ENCODE measurements at regions not wholly inside any gene's neighbourhood (a gene's known extent, or its start where the extent isn't known, plus 50 kb on each side); places are given as distances from the start of the nearest gene placed in this dataset.
A peak's percentile ranks its signal among the peaks of the same experiment; 100 is the strongest.

DNA sequence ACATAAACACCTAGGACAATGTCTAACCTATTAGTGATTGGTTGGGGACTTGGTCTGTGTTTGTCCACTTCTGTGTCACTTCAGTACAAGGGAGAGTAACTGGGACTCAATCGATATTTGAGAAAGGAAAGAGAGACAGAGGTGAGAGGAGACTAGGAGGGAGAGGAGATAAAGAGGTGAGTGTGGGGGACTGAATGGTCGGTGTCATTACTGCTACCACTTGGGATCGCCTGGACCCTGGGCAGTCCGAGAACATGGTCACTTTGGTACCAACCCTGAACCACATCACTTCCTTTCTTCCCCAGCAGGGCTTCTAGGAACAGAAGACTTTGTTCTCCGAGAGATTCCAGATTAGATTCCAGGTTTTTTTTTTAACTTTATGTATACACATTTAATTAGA lies 63.7 kb downstream of the GPR6 start:
- H3K27ac ChIP-seq (replicated peaks) = no peak overlapping the region

DNA sequence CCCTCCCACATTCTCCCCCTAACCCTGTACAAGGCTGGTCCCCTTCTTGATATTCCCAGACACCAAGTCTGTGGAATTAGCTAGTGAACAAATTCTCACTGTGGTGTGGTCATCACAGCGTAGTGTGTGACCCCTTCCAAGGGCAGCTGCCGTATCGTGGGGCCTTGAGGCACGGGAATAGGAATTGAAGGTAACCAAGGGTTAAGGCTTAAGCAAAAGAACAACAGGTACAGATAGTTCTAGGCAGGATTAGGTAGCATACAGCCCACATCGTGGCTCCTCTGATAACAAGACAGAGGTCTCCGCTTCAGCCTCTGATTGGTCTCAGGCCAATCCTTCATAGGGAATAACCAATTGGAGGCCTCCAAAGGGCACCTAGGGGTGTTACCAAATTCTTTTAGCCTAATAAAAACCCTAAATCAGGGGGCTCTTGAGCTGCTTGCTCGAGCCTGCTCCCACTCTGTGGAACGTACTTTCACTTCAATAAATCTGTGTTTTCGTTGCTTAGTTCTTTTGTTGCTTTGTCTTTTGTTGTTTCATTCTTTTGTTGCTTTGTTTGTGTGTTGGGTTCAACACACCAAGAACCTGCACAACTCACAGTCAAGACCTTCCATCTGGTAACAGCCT lies 64.7 kb downstream of the GPR6 start:
- Histone ChIP-seq H3K4me3 (replicated peaks; ENCODE audit: insufficient read depth, low read length) (no peak overlapping the region), H3K27ac (replicated peaks) (no peak overlapping the region)
- TF ChIP-seq GABPA (IDR thresholded peaks at IDR 0.05; ENCODE audit: low read depth) = no peak
- TF ChIP-seq SPI1 (IDR thresholded peaks at IDR 0.05; ENCODE audit: borderline replicate concordance, low read depth) = no peak
- no peak for TF ChIP-seq POLR2AphosphoS5 (IDR thresholded peaks at IDR 0.05; ENCODE audit: low read depth)
- TF ChIP-seq, protein P1, sequence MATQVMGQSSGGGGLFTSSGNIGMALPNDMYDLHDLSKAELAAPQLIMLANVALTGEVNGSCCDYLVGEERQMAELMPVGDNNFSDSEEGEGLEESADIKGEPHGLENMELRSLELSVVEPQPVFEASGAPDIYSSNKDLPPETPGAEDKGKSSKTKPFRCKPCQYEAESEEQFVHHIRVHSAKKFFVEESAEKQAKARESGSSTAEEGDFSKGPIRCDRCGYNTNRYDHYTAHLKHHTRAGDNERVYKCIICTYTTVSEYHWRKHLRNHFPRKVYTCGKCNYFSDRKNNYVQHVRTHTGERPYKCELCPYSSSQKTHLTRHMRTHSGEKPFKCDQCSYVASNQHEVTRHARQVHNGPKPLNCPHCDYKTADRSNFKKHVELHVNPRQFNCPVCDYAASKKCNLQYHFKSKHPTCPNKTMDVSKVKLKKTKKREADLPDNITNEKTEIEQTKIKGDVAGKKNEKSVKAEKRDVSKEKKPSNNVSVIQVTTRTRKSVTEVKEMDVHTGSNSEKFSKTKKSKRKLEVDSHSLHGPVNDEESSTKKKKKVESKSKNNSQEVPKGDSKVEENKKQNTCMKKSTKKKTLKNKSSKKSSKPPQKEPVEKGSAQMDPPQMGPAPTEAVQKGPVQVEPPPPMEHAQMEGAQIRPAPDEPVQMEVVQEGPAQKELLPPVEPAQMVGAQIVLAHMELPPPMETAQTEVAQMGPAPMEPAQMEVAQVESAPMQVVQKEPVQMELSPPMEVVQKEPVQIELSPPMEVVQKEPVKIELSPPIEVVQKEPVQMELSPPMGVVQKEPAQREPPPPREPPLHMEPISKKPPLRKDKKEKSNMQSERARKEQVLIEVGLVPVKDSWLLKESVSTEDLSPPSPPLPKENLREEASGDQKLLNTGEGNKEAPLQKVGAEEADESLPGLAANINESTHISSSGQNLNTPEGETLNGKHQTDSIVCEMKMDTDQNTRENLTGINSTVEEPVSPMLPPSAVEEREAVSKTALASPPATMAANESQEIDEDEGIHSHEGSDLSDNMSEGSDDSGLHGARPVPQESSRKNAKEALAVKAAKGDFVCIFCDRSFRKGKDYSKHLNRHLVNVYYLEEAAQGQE (IDR thresholded peaks at IDR 0.05; ENCODE audit: insufficient replicate concordance, low read depth) = no peak
- TF ChIP-seq, protein P2, sequence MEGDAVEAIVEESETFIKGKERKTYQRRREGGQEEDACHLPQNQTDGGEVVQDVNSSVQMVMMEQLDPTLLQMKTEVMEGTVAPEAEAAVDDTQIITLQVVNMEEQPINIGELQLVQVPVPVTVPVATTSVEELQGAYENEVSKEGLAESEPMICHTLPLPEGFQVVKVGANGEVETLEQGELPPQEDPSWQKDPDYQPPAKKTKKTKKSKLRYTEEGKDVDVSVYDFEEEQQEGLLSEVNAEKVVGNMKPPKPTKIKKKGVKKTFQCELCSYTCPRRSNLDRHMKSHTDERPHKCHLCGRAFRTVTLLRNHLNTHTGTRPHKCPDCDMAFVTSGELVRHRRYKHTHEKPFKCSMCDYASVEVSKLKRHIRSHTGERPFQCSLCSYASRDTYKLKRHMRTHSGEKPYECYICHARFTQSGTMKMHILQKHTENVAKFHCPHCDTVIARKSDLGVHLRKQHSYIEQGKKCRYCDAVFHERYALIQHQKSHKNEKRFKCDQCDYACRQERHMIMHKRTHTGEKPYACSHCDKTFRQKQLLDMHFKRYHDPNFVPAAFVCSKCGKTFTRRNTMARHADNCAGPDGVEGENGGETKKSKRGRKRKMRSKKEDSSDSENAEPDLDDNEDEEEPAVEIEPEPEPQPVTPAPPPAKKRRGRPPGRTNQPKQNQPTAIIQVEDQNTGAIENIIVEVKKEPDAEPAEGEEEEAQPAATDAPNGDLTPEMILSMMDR (IDR thresholded peaks at IDR 0.05; ENCODE audit: insufficient read depth, low read length) = no peak

More for the DNA sequence above, 63.7 kb downstream of the GPR6 start:
- Histone ChIP-seq H3K27me3 (ENCODE audit: insufficient read depth, poor library complexity, severe bottlenecking) (no peaks in the 10 kb centered on the region), H3K4me3 (replicated peaks; ENCODE audit: insufficient read depth, low read length) (no peak overlapping the region)
- TF ChIP-seq GABPA (IDR thresholded peaks at IDR 0.05; ENCODE audit: low read depth) = no peak
- TF ChIP-seq, protein P2 (IDR thresholded peaks at IDR 0.05; ENCODE audit: insufficient read depth, low read length) = no peak
- TF ChIP-seq, protein P1 (IDR thresholded peaks at IDR 0.05; ENCODE audit: insufficient replicate concordance, low read depth) = no peak
- no peak for TF ChIP-seq SPI1 (IDR thresholded peaks at IDR 0.05; ENCODE audit: borderline replicate concordance, low read depth)
- DNase-seq (ENCODE audit: low read depth in 1 of 2, low spot score in 1 of 2) = no peak

DNA sequence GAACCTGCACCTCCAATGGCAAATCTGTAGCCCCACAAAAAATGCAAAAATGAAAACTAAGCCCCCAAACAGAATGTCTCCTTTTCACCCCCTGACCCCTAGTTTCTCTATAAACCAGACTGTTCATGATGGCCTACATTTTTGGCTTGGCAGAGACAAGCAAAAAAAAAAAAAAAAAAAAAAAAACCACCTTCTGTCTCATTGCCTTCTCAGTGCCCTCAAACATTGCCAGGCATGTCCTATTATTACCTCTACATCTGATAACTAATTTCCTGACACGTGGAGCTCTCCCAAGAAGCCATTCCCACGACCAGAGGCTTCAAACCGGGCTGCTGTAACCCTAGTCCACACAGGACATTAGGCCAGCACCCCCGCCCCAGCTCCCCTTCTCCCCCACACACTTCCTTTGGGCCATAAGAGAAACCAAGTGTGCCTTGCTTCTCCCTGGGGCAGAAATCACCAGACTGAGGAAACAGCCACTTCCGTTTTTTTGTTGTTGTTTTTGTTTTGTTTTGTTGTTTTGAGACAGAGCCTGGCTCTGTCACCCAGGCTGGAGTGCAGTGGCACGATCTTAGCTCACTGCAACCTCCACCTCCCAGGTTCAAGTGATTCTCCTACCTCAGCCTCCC lies 65.4 kb downstream of the GPR6 start:
- Histone ChIP-seq H3K4me3 (replicated peaks; ENCODE audit: insufficient read depth, low read length) (no peak overlapping the region), H3K27ac (replicated peaks) (no peak overlapping the region)
- TF ChIP-seq SPI1 (IDR thresholded peaks at IDR 0.05; ENCODE audit: borderline replicate concordance, low read depth) = peak; percentile 39; the same call in 1 of the 2 replicates
- TF ChIP-seq, protein P2 (IDR thresholded peaks at IDR 0.05; ENCODE audit: insufficient read depth, low read length) = no peak

More for the DNA sequence above, 64.7 kb downstream of the GPR6 start:
- no peak for DNase-seq (ENCODE audit: low read depth in 1 of 2, low spot score in 1 of 2)
- H3K27me3 ChIP-seq (ENCODE audit: insufficient read depth, poor library complexity, severe bottlenecking) = no peaks in the 10 kb centered on the region

More for the DNA sequence above, 65.4 kb downstream of the GPR6 start:
- no peak for DNase-seq (ENCODE audit: low read depth in 1 of 2, low spot score in 1 of 2)
- no peaks in the 10 kb centered on the region for H3K27me3 ChIP-seq (ENCODE audit: insufficient read depth, poor library complexity, severe bottlenecking)

All from HL-60 (cell line).